ENCODE measurements at regions not wholly inside any gene's neighbourhood (a gene's known extent, or its start where the extent isn't known, plus 50 kb on each side); places are given as distances from the start of the nearest gene placed in this dataset.

GRCh38 chr11:116138280-116138679 is 634.1 kb upstream of the CADM1 start:
- TF ChIP-seq, protein P1, sequence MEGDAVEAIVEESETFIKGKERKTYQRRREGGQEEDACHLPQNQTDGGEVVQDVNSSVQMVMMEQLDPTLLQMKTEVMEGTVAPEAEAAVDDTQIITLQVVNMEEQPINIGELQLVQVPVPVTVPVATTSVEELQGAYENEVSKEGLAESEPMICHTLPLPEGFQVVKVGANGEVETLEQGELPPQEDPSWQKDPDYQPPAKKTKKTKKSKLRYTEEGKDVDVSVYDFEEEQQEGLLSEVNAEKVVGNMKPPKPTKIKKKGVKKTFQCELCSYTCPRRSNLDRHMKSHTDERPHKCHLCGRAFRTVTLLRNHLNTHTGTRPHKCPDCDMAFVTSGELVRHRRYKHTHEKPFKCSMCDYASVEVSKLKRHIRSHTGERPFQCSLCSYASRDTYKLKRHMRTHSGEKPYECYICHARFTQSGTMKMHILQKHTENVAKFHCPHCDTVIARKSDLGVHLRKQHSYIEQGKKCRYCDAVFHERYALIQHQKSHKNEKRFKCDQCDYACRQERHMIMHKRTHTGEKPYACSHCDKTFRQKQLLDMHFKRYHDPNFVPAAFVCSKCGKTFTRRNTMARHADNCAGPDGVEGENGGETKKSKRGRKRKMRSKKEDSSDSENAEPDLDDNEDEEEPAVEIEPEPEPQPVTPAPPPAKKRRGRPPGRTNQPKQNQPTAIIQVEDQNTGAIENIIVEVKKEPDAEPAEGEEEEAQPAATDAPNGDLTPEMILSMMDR (IDR thresholded peaks at IDR 0.05): no peak
- TF ChIP-seq POLR2AphosphoS5 (IDR thresholded peaks at IDR 0.05): no peak
- TF ChIP-seq EP300 (IDR thresholded peaks at IDR 0.05): no peak
